MG63 (cell line): ENCODE measurements at regions not wholly inside any gene's neighbourhood (a gene's known extent, or its start where the extent isn't known, plus 50 kb on each side); places are given as distances from the start of the nearest gene placed in this dataset.

ENCODE experiments used
- DNase-seq: peaks from one replicate; pipeline ENCODE4 v3.0.0-alpha.2; 2020
- H3K27me3 ChIP-seq: fragments of 250-450 bp; sonication (Bioruptor Pico); 2 replicates; pipeline ENCODE4 v1.5.1; 2020; ENCODE audit warnings: mild to moderate bottlenecking, moderate library complexity
- H3K36me3 ChIP-seq: fragments of 250-450 bp; sonication (Bioruptor Pico); 2 replicates; pipeline ENCODE4 v1.5.1; 2020; ENCODE audit warnings: mild to moderate bottlenecking, moderate library complexity
- H3K4me3 ChIP-seq: fragments of 250-450 bp; sonication (Bioruptor Pico); 2 replicates; pipeline ENCODE4 v1.5.1; 2020; ENCODE audit warnings: mild to moderate bottlenecking, moderate library complexity
- H3K9me3 ChIP-seq: fragments of 250-450 bp; sonication (Bioruptor Pico); 2 replicates; pipeline ENCODE4 v1.5.1; 2020; ENCODE audit warnings: mild to moderate bottlenecking, moderate library complexity

DNA sequence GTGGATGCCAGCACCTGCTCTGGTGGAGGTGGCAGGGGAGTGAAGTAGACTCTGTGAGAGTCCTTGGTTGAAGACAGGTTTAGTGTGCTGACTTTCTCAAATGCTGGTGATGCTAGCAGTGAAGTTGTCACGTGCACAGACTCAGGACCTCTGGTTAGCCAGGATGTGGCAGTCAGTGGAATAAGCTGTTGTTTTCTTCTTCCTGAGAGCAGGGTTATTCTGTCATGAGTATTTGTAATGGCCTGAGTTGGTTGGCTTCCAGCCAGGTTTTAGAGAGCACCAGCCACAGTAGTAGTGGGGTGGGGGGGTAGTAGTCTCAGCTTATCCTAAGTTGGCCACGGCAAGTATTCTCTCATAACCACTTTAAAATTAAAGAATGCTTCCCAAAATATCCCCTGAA, 169.7 kb upstream of the FOXN2 start:
- H3K27me3 ChIP-seq = no peaks in the 10 kb centered on the region
- no peak for DNase-seq
- H3K36me3 ChIP-seq = no peaks in the 10 kb centered on the region
- H3K9me3 ChIP-seq = no peaks in the 10 kb centered on the region
- no peak overlapping the region for H3K4me3 ChIP-seq

DNA sequence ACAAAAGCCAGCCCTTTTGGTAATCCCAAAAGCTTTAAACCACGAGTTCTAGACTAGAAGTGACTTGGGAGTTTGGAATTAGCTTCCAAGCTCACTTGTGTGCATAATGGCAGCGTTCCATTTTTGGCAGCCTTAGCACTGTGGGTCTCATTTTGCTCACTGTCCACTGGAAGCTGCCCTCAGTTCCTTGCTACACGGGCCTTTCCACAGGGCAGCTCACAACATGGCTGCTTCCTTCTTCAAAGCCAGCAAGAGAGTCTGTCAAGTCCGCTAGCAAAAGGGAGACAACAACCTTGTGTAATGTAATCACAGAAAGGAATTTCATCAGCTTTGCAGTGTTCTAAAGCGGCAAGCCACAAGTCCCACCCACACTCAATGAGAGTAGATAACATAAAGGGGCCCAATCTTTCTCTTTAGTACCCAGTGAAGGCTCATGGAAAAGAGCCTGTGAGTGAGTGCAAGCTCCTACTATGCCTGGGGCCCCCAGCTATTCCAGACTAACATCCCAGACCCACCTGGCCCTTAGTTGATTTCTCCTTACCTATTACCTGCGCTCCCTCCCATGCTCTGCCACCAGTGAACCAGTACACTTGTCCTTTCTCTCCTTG, 168.5 kb upstream of the FOXN2 start:
- Histone ChIP-seq H3K9me3 (no peaks in the 10 kb centered on the region), H3K36me3 (no peaks in the 10 kb centered on the region), H3K27me3 (no peaks in the 10 kb centered on the region), H3K4me3 (no peak overlapping the region)
- no peak for DNase-seq

DNA sequence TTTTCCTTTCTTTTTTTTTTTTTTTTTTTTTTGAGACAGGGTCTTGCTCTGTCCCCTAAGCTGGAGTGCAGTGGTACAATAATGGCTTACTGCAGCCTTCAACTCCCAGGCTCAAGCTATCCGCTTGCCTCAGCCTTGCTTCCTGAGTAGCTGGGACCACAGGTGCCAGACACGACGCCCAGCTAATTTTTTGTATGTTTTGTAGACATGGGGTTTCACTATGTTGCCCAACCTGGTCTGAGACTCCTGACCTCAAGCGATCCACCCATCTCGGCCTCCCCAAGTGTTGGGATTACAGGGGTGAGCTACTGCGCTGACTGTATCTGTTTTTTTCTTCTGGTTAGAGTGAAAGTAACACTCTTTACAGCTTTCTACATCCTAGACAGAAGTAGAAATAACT, 167.9 kb upstream of the FOXN2 start:
- Histone ChIP-seq H3K9me3 (no peaks in the 10 kb centered on the region), H3K36me3 (no peaks in the 10 kb centered on the region), H3K4me3 (no peak overlapping the region), H3K27me3 (no peaks in the 10 kb centered on the region)
- no peak for DNase-seq

DNA sequence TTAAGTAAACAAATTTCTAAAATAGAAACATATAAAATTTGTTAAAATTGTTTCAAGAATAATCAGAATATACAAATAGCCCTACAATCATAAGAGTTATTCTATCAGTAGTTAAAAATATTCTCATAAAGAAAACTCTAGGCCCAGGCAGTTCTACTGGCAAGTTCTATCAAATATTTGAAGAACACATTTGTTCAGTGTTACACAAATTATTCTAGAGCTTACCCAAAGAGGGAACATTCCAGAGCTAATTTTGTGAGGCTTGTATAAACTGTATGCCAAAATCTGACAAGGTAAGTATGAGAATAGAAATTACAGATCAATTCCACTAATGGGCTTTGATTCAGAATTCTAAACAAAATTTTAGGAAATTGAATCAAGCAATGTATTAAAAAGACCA, 166.8 kb upstream of the FOXN2 start:
- Histone ChIP-seq H3K27me3 (no peaks in the 10 kb centered on the region), H3K9me3 (no peaks in the 10 kb centered on the region), H3K36me3 (no peaks in the 10 kb centered on the region), H3K4me3 (no peak overlapping the region)
- DNase-seq = no peak

DNA sequence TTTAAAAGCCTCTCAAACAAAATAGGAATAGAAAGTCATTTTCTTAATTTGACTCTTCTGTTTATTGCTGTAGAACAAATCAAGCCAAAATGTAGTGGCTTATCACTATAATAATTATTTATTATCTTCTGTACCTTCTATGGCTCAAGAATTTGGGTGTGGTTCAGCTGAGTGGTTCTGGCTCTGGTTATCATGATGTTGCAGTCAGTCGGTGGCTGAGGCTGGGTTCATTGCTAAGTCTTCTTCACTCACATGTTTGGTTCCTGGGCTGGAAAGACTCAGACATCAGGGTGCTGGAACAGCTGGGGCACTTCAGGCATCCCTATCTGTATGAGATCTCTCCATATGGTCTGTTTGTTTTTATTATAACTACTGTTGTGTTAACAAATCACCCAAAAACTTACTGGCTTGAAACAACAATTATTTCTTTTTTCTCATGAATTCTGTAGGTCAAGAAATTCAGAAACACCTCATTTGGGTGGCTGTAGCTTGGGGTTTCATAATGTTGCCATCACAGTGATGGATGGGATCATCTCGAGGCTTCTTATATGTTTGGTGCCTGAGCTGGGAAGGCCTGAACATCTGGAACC, 165.5 kb upstream of the FOXN2 start:
- no peaks in the 10 kb centered on the region for H3K27me3 ChIP-seq
- DNase-seq = no peak
- H3K4me3 ChIP-seq = no peak overlapping the region
- H3K9me3 ChIP-seq = no peaks in the 10 kb centered on the region
- no peaks in the 10 kb centered on the region for H3K36me3 ChIP-seq

DNA sequence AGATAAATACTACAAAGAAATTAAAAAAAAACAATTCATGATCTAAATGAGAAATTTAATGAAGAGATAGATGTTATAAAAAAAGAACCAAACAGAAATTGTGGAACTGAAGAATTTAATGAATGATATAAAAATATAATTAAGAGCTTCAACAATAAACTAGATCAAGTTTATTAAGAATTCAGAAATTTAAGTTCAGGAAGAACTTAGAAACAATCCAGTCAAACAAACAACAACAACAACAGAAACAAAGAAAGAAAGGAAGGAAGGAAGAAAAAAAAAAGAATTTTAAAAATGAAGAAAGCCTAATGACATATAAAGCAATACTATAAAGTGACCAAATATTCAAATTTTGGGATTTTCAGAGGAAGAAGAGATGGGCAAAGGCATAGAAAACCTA, 157.3 kb upstream of the FOXN2 start:
- no peak for DNase-seq
- no peaks in the 10 kb centered on the region for H3K27me3 ChIP-seq
- no peaks in the 10 kb centered on the region for H3K36me3 ChIP-seq
- no peaks in the 10 kb centered on the region for H3K9me3 ChIP-seq
- no peak overlapping the region for H3K4me3 ChIP-seq

DNA sequence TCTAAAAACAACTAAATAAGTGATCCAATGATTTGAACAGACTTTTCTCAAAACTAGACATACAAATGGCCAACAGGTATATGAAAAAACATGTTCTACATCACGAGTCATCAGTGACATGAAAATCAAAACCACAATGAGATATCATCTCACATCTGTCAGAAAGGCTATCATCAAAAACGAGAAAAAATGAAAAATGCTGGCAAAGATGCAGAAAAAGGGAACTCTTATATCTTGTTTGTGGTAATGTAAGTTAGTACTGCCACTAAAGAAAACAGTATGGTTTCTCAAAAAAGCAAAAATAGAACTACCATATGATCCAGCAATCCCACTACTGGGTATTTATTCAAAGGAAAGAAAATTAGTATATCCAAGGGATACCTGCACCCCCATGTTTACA, 152.9 kb upstream of the FOXN2 start:
- no peaks in the 10 kb centered on the region for H3K36me3 ChIP-seq
- no peak for DNase-seq
- no peaks in the 10 kb centered on the region for H3K9me3 ChIP-seq
- H3K27me3 ChIP-seq = no peaks in the 10 kb centered on the region; the same call in 1 of the 2 replicates
- H3K4me3 ChIP-seq = no peak overlapping the region

DNA sequence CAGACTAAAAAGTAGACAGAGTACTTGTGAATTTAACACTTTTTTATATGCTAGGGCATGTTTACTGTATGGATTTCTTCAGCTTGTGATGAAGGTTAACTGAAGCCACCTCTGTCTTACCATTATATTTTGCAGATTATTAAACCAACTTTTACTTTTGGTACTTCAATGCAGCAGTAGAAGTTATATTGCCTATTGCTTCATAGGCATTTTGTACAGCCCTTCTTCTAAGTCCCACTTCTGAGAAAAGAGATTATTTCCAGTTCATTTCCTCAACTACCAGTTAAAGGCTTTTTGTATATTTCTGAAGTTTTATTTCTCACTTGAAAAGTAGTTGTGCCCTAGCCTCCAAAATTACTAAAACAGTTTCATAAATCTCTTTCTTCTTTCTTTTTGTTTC, 151.7 kb upstream of the FOXN2 start:
- DNase-seq = no peak
- no peaks in the 10 kb centered on the region for H3K36me3 ChIP-seq
- H3K9me3 ChIP-seq = no peaks in the 10 kb centered on the region
- H3K4me3 ChIP-seq = no peak overlapping the region
- no peaks in the 10 kb centered on the region; the same call in 1 of the 2 replicates for H3K27me3 ChIP-seq

DNA sequence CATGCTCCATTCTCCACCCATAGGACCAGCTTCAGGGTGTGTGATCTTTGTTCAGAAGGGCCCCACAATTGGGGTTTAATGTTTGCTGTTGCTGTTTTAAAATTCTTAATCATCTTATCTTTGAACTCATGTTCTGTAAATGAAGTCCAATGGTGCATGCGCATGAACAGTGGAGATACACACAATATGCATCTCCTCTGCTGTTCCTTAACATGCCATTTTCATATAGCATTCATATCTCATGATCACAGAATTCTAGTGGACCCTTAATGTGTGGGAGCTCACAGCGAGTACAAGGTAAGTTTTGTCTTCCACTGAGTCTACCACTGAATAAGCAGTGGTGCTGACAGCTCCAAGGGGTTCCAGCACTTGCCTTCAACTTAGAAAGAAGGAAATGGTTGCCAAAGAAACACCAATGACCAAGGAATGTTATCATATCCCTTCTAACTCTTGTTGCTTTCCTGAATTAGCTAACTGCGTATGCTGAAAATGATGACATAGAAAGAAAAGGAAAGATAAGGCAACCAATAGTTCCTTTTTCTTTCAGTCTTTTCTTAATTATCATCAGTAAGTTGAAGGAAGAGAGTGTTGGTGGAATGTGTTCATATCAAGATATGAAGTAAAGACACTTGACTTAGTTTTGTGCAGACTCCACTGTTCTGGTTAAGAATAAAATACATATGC, 149.3 kb upstream of the FOXN2 start:
- no peaks in the 10 kb centered on the region for H3K36me3 ChIP-seq
- DNase-seq = no peak
- H3K4me3 ChIP-seq = no peak overlapping the region
- no peaks in the 10 kb centered on the region; the same call in 1 of the 2 replicates for H3K27me3 ChIP-seq
- H3K9me3 ChIP-seq = no peaks in the 10 kb centered on the region

DNA sequence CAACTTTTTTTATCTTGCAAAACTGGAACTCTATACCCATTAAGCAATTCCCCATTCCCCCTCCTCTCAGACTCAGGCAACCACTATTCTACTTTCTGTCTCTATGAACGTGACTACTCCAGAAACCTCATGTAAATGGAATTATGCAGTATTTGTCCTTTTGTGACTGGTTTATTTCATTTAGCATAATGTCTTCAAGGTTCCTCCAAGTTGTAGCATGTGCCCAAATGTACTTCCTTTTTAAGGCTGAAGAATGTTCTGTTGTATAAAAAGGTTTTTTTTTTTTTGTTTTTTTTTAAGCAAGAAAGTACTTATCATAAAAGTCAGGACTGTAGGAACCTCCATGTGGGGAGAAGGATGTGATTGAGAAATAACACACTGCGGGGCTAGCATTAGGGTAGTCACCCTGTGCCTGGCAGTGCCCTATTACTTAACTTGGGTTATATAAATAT, 145.3 kb upstream of the FOXN2 start:
- DNase-seq = no peak
- Histone ChIP-seq H3K27me3 (no peaks in the 10 kb centered on the region), H3K4me3 (no peak overlapping the region), H3K9me3 (no peaks in the 10 kb centered on the region), H3K36me3 (no peaks in the 10 kb centered on the region)

DNA sequence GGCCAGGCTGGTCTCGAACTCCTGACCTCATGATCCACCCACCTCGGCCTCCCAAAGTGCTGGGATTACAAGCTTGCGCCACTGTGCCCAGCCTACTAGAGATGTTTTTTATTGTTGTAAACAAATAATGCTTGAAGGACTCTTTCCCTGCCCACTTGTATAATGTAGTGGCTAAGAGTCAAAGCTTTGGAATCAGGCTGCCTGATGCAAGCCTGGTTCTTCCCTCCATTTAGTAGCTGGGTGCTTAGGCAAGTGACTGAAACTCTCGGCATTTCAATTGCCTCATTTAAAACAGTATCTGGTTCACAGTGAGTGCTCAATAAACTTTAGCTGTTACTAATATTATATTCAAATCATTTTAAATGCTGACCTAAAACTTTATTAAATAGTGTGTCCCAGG, 144.2 kb upstream of the FOXN2 start:
- DNase-seq = no peak
- Histone ChIP-seq H3K27me3 (no peaks in the 10 kb centered on the region), H3K4me3 (no peak overlapping the region), H3K9me3 (no peaks in the 10 kb centered on the region), H3K36me3 (no peaks in the 10 kb centered on the region)

DNA sequence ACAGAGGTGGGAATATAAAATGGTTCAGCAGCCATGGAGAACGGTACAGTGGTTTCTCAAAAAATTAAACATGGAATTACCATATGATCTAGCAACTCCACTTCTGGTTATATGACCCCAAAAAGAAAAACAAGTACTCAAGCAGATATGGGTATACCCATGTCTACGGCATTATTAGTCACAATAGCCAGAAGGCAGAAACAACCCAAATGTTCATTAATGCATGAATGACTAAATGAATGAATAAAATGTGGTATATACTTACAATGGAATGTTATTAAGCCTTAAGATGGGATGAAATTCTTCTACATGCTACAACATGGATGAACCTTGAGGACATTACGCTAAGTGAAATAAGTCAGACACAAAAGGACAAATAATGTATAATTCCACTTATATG, 141.3 kb upstream of the FOXN2 start:
- Histone ChIP-seq H3K4me3 (no peak overlapping the region), H3K27me3 (no peaks in the 10 kb centered on the region), H3K36me3 (no peaks in the 10 kb centered on the region), H3K9me3 (no peaks in the 10 kb centered on the region)
- no peak for DNase-seq

DNA sequence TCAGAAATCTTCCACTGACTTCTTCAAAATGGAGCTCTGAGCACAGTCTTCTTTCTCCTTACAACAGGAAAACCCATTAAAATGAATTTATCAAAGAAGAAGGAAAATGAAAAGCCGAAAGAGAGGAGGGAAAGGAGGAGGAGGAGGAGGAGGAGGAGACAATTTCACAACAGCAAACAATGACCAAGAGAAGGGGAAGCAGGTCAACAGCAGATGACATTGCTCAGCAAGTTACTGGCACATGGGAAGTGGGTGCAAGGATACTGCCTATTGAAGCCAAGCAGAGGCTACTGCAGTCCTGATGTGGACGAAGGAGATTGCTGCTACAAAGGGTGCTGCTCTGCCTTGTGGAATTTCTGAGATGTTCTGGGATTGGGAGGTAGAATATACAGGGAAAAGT, 140.0 kb upstream of the FOXN2 start:
- no peak overlapping the region for H3K4me3 ChIP-seq
- DNase-seq = no peak
- H3K36me3 ChIP-seq = no peaks in the 10 kb centered on the region

DNA sequence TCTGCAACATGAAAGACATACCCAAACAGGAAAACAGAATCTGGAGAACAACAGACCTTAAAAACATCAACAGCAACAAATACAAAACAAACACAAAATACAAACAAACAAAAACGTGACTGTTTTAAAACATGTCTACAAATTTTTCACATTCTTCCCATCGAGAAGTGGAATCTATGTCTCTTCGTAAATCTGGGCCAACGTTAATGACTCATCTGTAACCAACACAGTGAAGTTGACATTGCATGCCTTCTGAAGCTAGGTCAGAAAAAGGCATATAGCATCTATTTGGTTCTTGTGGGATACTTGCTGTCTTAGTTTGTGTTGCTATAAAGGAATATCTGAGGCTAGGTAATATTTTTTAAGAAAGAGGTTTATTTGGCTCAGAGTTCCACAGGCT, 139.2 kb upstream of the FOXN2 start:
- no peak for DNase-seq
- Histone ChIP-seq H3K36me3 (no peaks in the 10 kb centered on the region), H3K9me3 (no peaks in the 10 kb centered on the region), H3K4me3 (no peak overlapping the region), H3K27me3 (no peaks in the 10 kb centered on the region)

More for the DNA sequence above, 140.0 kb upstream of the FOXN2 start:
- H3K27me3 ChIP-seq = no peaks in the 10 kb centered on the region
- H3K9me3 ChIP-seq = no peaks in the 10 kb centered on the region

DNA sequence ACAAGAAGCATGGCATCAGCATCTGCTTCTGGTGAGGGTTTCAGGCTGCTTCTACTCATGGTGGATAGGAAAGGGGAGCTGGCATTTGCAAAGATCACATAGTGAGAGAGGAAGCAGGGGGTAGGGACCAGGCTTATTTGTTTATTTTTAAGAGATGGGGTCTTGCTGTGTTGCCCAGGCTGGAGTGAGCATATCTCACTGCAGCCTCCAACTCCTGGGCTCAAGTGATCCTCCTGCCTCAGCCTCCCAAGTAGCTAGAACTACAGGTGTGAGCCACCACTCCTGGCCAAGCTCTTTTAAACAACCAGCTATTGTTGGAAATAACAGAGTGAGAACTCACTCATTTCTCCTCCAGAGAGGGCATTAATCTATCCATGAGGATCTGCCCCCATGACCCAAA, 138.8 kb upstream of the FOXN2 start:
- no peaks in the 10 kb centered on the region for H3K27me3 ChIP-seq
- no peak for DNase-seq
- no peak overlapping the region for H3K4me3 ChIP-seq
- no peaks in the 10 kb centered on the region for H3K9me3 ChIP-seq
- H3K36me3 ChIP-seq = no peaks in the 10 kb centered on the region

DNA sequence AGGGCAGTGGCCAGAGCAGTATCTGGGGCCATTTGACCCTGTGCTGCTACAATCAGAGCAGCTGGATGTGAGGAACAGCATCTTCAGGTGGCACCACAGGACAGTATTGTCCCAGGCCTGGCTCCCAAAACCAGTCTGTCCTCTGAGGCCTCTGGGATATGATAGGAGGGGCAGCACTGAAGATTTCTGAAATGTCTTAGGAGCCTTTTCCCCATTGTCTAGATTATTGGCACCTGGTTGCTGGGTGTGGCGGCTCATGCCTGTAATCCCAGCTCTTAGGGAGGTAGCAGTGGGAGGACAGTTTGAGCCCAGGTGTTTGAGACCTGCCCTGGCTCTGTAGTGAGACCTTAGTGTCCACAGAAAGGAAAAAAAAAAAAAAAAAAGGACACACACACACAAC, 137.6 kb upstream of the FOXN2 start:
- DNase-seq = no peak
- no peak overlapping the region for H3K4me3 ChIP-seq
- H3K36me3 ChIP-seq = no peaks in the 10 kb centered on the region
- no peaks in the 10 kb centered on the region for H3K9me3 ChIP-seq
- H3K27me3 ChIP-seq = no peaks in the 10 kb centered on the region

DNA sequence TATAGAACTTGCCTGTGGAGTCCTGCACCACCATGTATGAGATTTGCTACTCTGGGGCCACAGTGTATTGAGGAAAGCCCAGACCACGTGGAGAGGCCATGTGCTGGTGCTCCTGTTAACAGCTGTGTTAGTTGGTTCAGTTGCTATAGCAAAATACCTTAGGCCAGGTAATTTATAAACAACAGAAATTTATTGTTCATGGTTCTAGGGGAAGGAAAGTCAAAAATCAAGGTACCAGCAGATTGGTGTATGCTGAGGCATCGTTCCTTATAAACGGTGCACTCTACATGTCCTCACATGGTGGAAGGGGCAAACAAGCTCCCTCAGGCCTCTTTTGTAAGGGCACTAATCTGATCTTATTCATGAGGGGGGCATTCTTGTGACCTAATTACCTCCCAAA, 135.9 kb upstream of the FOXN2 start:
- Histone ChIP-seq H3K4me3 (no peak overlapping the region), H3K9me3 (no peaks in the 10 kb centered on the region), H3K27me3 (no peaks in the 10 kb centered on the region), H3K36me3 (no peaks in the 10 kb centered on the region)
- DNase-seq = no peak

DNA sequence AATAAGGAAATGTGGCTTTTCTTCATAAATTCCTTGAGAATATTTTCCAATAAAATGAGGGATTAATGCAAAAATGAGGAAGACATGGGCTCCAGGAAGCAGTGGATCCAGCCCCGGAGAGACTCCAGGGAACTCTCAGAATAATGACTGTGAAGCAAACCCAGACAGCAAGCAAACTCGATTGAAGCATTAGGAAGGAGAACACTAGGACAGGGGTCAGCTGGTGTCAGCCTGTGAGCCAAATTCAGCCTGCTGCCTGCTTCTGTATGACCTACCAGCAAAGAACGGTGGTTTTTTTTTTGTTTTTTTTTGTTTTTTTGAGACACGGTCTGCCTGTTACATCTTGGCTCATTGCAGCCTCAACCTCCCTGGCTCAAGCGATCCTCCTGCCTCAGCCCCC, 133.9 kb upstream of the FOXN2 start:
- Histone ChIP-seq H3K4me3 (no peak overlapping the region), H3K9me3 (no peaks in the 10 kb centered on the region), H3K36me3 (no peaks in the 10 kb centered on the region), H3K27me3 (no peaks in the 10 kb centered on the region)
- no peak for DNase-seq
